Keratinocyte (primary cell): ENCODE measurements at regions not wholly inside any gene's neighbourhood (a gene's known extent, or its start where the extent isn't known, plus 50 kb on each side); places are given as distances from the start of the nearest gene placed in this dataset.

Experiments used
- DNase-seq: peaks from one replicate; pipeline ENCODE4 v3.0.0-alpha.2; 2011; ENCODE audit warnings: low read depth, missing footprints, low spot score
- FAIRE-seq: peaks from 2 replicates; lab custom pipeline; 2011; peaks lifted over from hg19 to GRCh38; lab: Jason Lieb, UNC
- H2AFZ ChIP-seq: 2 replicates; pipeline ENCODE4 v1.6.0; 2012; ENCODE audit warnings: low read length, control low read depth, inconsistent platforms; ENCODE audit not compliant: control insufficient read depth
- H3K27ac ChIP-seq: 2 replicates; pipeline ENCODE4 v1.5.1; 2011; ENCODE audit warnings: low read length; ENCODE audit not compliant: control insufficient read depth, insufficient read depth
- H3K27me3 ChIP-seq: 3 replicates; pipeline ENCODE4 v1.6.0; 2011; ENCODE audit warnings: low read length; ENCODE audit not compliant: control insufficient read depth, insufficient read depth; ENCODE audit errors: extremely low read depth
- H3K36me3 ChIP-seq, 2 experiments: 2 replicates in 1 of 2; 3 replicates in 1 of 2; pipeline ENCODE4 v1.5.1; 2011; ENCODE audit warnings: low read length in 2 of 2, mild to moderate bottlenecking in 1 of 2; ENCODE audit not compliant: control insufficient read depth in 2 of 2, insufficient read depth in 2 of 2; ENCODE audit errors: extremely low read depth in 1 of 2
- H3K4me1 ChIP-seq: 3 replicates; pipeline ENCODE4 v1.5.1; 2011; ENCODE audit warnings: low read length; ENCODE audit not compliant: control insufficient read depth, insufficient read depth; ENCODE audit errors: extremely low read depth
- H3K4me2 ChIP-seq: 3 replicates; pipeline ENCODE4 v1.6.0; 2011; ENCODE audit warnings: low read depth, low read length; ENCODE audit not compliant: control insufficient read depth, insufficient read depth; ENCODE audit errors: extremely low read depth
- H3K4me3 ChIP-seq, 3 experiments: fragments of 200-600 bp in 1 of 3; sonication (generic) in 1 of 3; 2 replicates in 2 of 3; 3 replicates in 1 of 3; pipeline ENCODE4 v1.5.1; 2011 to 2016; ENCODE audit warnings: low read length in 3 of 3, mild to moderate bottlenecking in 3 of 3, control low read depth in 2 of 3, inconsistent platforms in 1 of 3, low read depth in 1 of 3, mixed read lengths in 1 of 3, mixed run types in 1 of 3, moderate library complexity in 1 of 3; ENCODE audit not compliant: control insufficient read depth in 2 of 3, insufficient read depth in 2 of 3; ENCODE audit errors: extremely low read depth in 1 of 3
- H3K79me2 ChIP-seq: 2 replicates; pipeline ENCODE4 v1.6.0; 2012; ENCODE audit warnings: low read length; ENCODE audit not compliant: control insufficient read depth, insufficient read depth
- H3K9ac ChIP-seq: 3 replicates; pipeline ENCODE4 v1.6.0; 2011; ENCODE audit warnings: low read length; ENCODE audit not compliant: control insufficient read depth, insufficient read depth; ENCODE audit errors: extremely low read depth
- H3K9me1 ChIP-seq: 3 replicates; pipeline ENCODE4 v1.6.0; 2011; ENCODE audit warnings: low read length; ENCODE audit not compliant: control insufficient read depth, insufficient read depth; ENCODE audit errors: extremely low read depth
- H3K9me3 ChIP-seq: 2 replicates; pipeline ENCODE4 v1.5.1; 2012; ENCODE audit warnings: low read depth, low read length; ENCODE audit not compliant: control insufficient read depth
- H4K20me1 ChIP-seq: 3 replicates; pipeline ENCODE4 v1.6.0; 2011; ENCODE audit warnings: low read length; ENCODE audit not compliant: control insufficient read depth, insufficient read depth; ENCODE audit errors: extremely low read depth
- EZH2 ChIP-seq: IDR thresholded peaks from one replicate; pipeline ENCODE4 v1.6.1; 2012; ENCODE audit warnings: inconsistent platforms, mild to moderate bottlenecking, low read length, moderate library complexity
- dilution Hi-C: fragments of 300-500 bp; cut with MboI; formaldehyde crosslinking; loops from one replicate; pipeline ENCODE4 v1.7.0; 2020; ENCODE audit warnings: low sequenced_read_pairs; ENCODE audit not compliant: extremely low pct_ligation_motif_present
- TF ChIP-seq, protein P1 (sequence below), 3 experiments: IDR thresholded peaks in 1 of 3; conservative IDR thresholded peaks in 1 of 3; optimal IDR thresholded peaks in 1 of 3; 2 replicates in 2 of 3; 3 replicates in 1 of 3; pipeline versions ENCODE3 to v1.5.1; 2011; ENCODE audit warnings: low read length in 3 of 3, mild to moderate bottlenecking in 3 of 3, moderate library complexity in 2 of 3, control low read depth in 1 of 3, inconsistent platforms in 1 of 3; ENCODE audit not compliant: insufficient read depth in 2 of 3; ENCODE audit errors: extremely low read depth in 1 of 3

GRCh38 chr7:53940483-53940882 lies 601.7 kb upstream of the VSTM2A start:
- Histone ChIP-seq H3K9me3 (no peaks in the 10 kb centered on the region), H3K36me3 (no peaks in the 10 kb centered on the region), H4K20me1 (no peaks in the 10 kb centered on the region), H3K9me1 (no peaks in the 10 kb centered on the region), H3K4me2 (no peak overlapping the region), H3K9ac (no peak overlapping the region), H3K27me3 (no peaks in the 10 kb centered on the region), H2AFZ (no peak overlapping the region), H3K4me1 (no peaks in the 10 kb centered on the region), H3K79me2 (no peaks in the 10 kb centered on the region), H3K4me3 (no peak overlapping the region), H3K27ac (no peak overlapping the region)
- no peak for FAIRE-seq
- dilution Hi-C loops, result no loop called here
- no peak for DNase-seq
- TF ChIP-seq EZH2, result no peak
- TF ChIP-seq, protein P1, sequence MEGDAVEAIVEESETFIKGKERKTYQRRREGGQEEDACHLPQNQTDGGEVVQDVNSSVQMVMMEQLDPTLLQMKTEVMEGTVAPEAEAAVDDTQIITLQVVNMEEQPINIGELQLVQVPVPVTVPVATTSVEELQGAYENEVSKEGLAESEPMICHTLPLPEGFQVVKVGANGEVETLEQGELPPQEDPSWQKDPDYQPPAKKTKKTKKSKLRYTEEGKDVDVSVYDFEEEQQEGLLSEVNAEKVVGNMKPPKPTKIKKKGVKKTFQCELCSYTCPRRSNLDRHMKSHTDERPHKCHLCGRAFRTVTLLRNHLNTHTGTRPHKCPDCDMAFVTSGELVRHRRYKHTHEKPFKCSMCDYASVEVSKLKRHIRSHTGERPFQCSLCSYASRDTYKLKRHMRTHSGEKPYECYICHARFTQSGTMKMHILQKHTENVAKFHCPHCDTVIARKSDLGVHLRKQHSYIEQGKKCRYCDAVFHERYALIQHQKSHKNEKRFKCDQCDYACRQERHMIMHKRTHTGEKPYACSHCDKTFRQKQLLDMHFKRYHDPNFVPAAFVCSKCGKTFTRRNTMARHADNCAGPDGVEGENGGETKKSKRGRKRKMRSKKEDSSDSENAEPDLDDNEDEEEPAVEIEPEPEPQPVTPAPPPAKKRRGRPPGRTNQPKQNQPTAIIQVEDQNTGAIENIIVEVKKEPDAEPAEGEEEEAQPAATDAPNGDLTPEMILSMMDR (optimal IDR thresholded peaks at IDR 0.05 in 1 of 3, IDR thresholded peaks at IDR 0.05 in 1 of 3, conservative IDR thresholded peaks at IDR 0.05 in 1 of 3; ENCODE audit: extremely low read depth in 1 of 3, insufficient read depth in 2 of 3, low read length in 3 of 3), result no peak

DNA sequence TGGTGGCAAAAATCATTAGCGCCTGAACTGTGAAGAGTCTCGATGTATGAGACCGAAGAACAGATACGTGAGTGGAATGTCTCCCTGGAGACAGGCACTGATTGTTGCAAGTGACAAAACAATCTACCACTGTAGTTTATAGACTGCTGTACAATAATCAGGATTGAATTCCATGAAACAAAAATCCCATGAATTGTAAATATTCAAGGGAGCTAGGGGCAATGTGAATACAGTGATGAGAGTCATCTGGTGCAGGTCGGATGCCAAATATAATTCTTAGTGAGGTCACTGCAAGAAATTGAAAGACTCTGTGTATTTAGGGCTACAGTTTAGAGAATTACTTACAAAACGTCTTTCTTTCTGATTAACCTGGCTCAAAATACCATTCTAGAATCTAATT lies 594.4 kb upstream of the VSTM2A start:
- Histone ChIP-seq H3K4me3 (no peak overlapping the region), H3K79me2 (no peaks in the 10 kb centered on the region), H3K27me3 (no peaks in the 10 kb centered on the region), H4K20me1 (no peaks in the 10 kb centered on the region), H3K4me2 (no peak overlapping the region), H3K36me3 (no peaks in the 10 kb centered on the region), H3K4me1 (no peaks in the 10 kb centered on the region), H3K9me1 (no peaks in the 10 kb centered on the region), H3K9me3 (no peaks in the 10 kb centered on the region), H2AFZ (no peak overlapping the region), H3K27ac (no peak overlapping the region), H3K9ac (no peak overlapping the region)
- dilution Hi-C loops, result no loop called here
- TF ChIP-seq EZH2, result no peak
- TF ChIP-seq, protein P1 (optimal IDR thresholded peaks at IDR 0.05 in 1 of 3, IDR thresholded peaks at IDR 0.05 in 1 of 3, conservative IDR thresholded peaks at IDR 0.05 in 1 of 3; ENCODE audit: extremely low read depth in 1 of 3, insufficient read depth in 2 of 3, low read length in 3 of 3), result no peak
- no peak for FAIRE-seq
- DNase-seq, result no peak
